ENCODE measurements at regions not wholly inside any gene's neighbourhood (a gene's known extent, or its start where the extent isn't known, plus 50 kb on each side); places are given as distances from the start of the nearest gene placed in this dataset.
A peak's percentile ranks its signal among the peaks of the same experiment; 100 is the strongest.

GRCh38 chr9:109568568-109569210 is 70.6 kb upstream of the PTPN3 start:
- no peak for DNase-seq
- Histone ChIP-seq H3K4me1 (no peaks in the 10 kb centered on the region), H3K36me3 (no peaks in the 10 kb centered on the region), H3K27ac (no peak overlapping the region), H3K4me3 (no peak overlapping the region), H3K27me3 (no peaks in the 10 kb centered on the region), H3K9me3 (no peaks in the 10 kb centered on the region)
- TF ChIP-seq CTCF (IDR thresholded peaks at IDR 0.05) (no peak), POLR2A (IDR thresholded peaks at IDR 0.05) (no peak)
- intact Hi-C loops (cut with DNase I; ENCODE audit: low total_unique reads): no loop called here

GRCh38 chr9:109574061-109574882 is 76.2 kb upstream of the PTPN3 start:
- no peaks in the 10 kb centered on the region for H3K27me3 ChIP-seq
- intact Hi-C loops (cut with DNase I; ENCODE audit: low total_unique reads): loop anchor here (10.0 kb wide), 2 partner anchors 251 to 321 kb away; no protein-coding TSS in a partner anchor
- DNase-seq: peak in 1 of 2 donors; percentile 44
- no peaks in the 10 kb centered on the region for H3K36me3 ChIP-seq
- H3K27ac ChIP-seq: no peak overlapping the region
- no peaks in the 10 kb centered on the region for H3K9me3 ChIP-seq
- no peak overlapping the region for H3K4me3 ChIP-seq
- peak; percentile 54 to 79 (median 68) for TF ChIP-seq CTCF (IDR thresholded peaks at IDR 0.05)
- TF ChIP-seq POLR2A (IDR thresholded peaks at IDR 0.05): no peak
- no peaks in the 10 kb centered on the region for H3K4me1 ChIP-seq

GRCh38 chr9:109576762-109577161 is 78.7 kb upstream of the PTPN3 start:
- Histone ChIP-seq H3K36me3 (no peaks in the 10 kb centered on the region), H3K4me3 (no peak overlapping the region), H3K27ac (no peak overlapping the region), H3K9me3 (no peaks in the 10 kb centered on the region), H3K27me3 (no peaks in the 10 kb centered on the region), H3K4me1 (no peaks in the 10 kb centered on the region)
- no peak for TF ChIP-seq POLR2A (IDR thresholded peaks at IDR 0.05)
- no peak for TF ChIP-seq CTCF (IDR thresholded peaks at IDR 0.05)
- DNase-seq: no peak
- intact Hi-C loops (cut with DNase I; ENCODE audit: low total_unique reads): loop anchor here (10.0 kb wide), 2 partner anchors 248 to 318 kb away; no protein-coding TSS in a partner anchor

GRCh38 chr9:109579191-109579948 is 81.3 kb upstream of the PTPN3 start:
- no peak for DNase-seq
- no peak overlapping the region for H3K27ac ChIP-seq
- no peaks in the 10 kb centered on the region for H3K4me1 ChIP-seq
- H3K9me3 ChIP-seq: no peaks in the 10 kb centered on the region
- intact Hi-C loops (cut with DNase I; ENCODE audit: low total_unique reads): loop anchor here (10.0 kb wide), 2 partner anchors 245 to 315 kb away; no protein-coding TSS in a partner anchor
- no peaks in the 10 kb centered on the region for H3K27me3 ChIP-seq
- TF ChIP-seq POLR2A (IDR thresholded peaks at IDR 0.05) (no peak), CTCF (IDR thresholded peaks at IDR 0.05) (no peak)
- no peak overlapping the region for H3K4me3 ChIP-seq
- no peaks in the 10 kb centered on the region for H3K36me3 ChIP-seq
